ENCODE measurements at regions not wholly inside any gene's neighbourhood (a gene's known extent, or its start where the extent isn't known, plus 50 kb on each side); places are given as distances from the start of the nearest gene placed in this dataset.
"Not testable (repeated sequence)": the region's sequence is repeated elsewhere in the genome, so short reads cannot be mapped to it uniquely, and the experiment has no call there.

DNA sequence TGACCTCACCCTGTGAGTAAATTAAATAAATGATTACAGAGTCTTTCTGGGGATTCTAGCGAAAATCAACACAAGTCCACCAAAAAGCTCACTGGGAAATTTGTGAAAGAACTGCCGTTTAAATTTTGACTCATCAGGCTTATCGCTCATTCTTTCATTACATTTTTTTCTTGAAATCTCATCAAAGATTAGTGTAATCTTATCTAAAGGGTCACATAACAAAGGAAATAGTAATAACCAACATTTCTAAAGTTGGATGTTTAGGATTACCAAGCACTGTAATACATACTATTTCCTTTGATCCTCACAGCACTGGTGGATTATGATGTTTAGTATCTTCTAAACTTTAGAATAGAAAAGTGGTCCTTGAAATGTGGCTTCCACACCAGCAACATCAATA lies 111.1 kb upstream of the CBLB start:
- DNase-seq (ENCODE audit: low read depth in 2 of 2) = no peak

DNA sequence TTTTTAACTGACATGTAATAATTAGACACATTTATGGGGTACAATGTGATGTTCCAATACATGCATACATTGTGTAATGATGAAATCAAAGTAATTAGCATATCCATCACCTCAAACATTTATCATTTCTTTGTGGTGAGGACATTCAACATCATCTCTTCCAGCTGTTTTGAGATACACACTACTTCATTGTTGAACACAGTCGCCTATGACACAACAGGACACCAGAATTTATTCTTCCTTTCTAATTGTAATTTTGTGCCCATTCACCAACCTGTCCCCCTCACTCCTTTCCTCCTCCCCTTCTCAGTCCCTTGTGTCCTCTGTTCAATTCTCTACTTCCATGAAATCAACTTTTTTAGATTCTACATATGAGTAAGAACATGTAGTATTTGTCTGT lies 113.4 kb upstream of the CBLB start:
- DNase-seq (ENCODE audit: low read depth in 2 of 2) = no peak

DNA sequence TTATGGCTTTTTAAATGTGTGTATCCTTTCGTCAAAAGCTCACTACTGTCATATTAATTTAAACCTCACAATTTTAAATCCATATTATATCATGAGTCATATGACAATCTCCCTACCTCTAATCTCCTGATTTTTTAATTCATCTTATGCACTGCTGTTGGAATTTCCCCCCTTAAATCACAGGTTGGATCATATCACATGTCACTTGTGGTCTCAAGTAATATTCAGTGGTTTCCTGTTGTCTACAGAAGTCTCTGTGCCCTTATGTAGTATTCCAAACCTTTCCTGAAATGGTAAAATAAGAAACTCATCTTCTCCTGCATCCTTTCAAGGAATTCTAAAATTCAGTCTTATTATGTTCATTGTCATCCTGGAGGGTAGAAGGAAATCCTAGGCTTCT lies 116.0 kb upstream of the CBLB start:
- no peak for DNase-seq (ENCODE audit: low read depth in 2 of 2)

DNA sequence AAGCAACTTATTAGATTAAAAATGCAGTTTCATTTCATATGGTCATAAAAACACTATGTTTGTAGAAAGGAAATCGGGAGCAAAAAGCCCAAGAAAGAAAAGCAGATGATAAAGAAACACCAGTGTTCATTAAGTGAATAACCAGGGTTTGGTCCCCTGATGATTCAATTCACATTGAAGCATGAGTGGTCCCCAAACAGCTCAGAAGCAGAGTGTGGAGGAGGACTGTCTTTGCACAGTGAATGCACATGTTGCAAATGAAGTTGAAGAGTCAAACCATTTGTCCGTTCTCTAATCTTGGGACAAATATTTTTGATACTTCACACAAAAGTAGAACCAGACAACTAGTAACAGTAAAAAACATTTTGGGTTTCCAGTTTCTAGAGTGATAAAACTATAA lies 117.5 kb upstream of the CBLB start:
- DNase-seq (ENCODE audit: low read depth in 2 of 2) = not testable (repeated sequence)

DNA sequence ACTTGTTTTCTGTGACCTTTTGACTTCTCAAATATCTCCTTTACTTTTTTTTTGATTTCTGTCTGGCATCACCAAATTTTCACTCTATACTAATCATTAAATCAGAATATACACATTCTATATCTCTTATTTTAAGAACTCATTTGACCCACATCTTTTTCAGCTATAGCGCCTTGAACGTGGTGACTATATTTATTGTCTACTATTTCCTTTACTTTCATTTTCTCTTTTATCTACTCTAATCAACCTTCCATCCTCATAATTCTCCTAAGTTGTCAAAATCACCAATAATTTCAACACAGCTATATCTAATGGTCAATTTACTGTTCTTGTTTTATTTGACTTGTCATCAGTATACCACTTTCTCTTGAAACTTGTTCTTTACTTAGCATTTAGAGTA lies 119.0 kb upstream of the CBLB start:
- no peak for DNase-seq (ENCODE audit: low read depth in 2 of 2)

DNA sequence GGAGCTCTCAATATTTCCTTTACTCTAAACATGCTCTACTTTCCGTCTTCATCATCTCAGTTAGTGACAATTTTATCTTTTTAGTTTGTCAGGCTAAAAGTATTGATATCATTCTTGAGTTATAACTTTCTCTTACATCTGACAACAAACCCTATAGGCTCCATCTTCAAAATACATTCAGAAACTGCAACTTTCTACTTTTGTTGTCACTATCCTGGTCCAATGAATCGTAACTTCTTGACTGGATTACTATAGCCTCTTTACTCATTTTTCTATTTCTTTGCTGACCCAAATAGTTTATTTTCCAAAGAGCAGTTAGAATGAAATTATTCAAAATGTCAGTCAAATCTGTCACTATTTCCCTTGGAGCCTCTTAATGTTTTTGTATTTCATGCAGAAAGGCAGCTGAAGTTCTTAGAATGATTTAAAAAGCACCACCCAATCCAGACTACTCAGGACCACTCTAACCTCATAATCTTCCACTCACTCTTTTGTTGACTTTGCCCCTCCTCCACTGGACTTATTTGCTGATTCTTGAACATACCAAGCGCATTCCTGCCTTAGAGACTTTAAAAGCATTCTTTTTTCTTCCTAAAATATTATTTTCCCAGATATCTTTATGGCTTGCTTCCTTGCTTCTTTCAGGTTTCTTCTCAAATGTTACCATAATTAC lies 119.9 kb upstream of the CBLB start:
- no peak for DNase-seq (ENCODE audit: low read depth in 2 of 2)

DNA sequence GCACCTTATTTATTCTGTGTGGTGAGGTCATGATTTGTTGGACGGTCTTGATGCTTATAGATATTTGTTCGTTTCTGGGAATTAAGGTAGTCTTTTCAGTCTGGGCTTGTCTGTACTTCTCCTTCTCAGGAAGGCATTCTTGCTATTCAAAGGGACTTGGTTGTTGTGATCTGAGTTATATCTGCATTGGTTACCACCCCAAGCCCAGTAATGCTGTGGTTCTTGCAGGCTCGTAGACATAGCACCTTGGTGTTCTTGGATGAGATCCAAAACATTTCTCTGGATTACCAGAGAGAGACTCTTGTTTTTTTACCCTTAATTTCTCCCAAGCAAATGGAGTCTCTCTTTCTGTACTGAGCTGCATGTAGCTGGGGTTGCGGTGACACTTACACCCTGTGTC lies 128.0 kb upstream of the CBLB start:
- DNase-seq (ENCODE audit: low read depth in 2 of 2) = no peak

DNA sequence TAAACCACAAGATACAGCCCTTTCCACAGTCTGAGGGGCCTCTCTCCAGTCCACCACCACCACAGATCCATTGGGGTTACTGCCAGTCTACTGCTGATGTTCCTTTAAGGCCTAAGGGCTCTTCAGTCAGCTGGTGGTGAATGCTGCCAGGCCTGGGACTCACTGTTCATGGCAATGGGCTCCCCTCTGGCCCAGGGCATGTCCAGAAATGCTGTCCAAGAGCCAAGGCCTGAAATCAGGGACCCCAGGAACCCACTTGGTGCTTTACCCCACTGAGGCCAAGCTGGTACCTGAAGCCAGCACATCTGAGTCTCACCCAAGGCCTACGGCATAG lies 128.6 kb upstream of the CBLB start:
- DNase-seq (ENCODE audit: low read depth in 2 of 2) = no peak

DNA sequence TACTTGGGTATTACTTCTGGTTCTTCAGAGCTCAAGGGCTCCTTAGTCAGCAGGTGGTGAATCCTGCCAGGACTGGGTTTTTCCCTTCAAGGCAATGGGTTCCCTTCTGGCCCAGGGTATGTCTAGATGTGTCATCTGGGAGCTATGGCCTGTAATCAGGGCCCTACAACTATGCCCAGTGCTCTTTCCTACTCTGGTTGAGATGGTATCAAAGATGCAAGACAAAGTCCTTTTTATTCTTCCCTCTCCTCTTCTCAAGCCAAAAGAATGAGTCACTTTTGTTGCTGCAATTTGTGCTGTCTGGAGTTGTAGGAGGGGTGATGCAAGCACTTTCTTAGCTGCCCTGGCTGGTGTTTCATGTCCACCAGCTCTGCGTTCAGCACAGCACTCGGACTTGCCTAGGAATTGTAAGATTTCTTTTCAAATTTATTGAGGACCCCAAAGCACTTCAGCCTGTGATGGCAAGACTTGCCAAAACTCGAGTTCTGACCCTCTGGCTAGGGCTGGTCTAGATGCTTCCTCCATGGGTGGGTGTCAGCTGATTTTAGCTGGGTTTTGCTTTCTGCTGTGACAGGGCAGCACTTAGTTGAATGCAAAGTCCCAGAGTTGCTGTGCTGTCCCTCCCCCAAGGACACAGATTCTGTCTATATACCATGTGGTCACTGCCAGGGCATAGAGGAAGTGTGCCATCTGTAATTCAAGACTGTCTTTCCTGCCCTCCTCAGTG lies 129.2 kb upstream of the CBLB start:
- no peak for DNase-seq (ENCODE audit: low read depth in 2 of 2)

DNA sequence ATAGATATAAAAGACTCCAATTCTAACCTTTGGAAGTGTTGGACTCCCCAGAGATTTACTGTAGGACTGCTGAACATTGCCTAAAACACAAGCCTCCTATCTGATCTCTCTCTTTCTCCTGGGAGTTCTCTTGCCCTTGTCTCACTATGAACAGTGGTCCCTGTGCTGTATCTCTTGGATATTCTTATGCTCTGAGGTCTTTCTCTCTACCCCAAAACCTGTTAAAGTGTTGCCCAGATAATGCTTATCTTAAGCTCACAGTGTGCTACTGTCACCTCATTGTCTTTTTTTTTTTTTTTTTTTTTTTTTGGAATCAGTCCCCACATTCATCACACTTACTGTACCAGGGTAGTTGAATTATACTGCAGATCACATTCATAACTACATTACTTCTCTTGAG lies 131.0 kb upstream of the CBLB start:
- DNase-seq (ENCODE audit: low read depth in 2 of 2) = no peak

DNA sequence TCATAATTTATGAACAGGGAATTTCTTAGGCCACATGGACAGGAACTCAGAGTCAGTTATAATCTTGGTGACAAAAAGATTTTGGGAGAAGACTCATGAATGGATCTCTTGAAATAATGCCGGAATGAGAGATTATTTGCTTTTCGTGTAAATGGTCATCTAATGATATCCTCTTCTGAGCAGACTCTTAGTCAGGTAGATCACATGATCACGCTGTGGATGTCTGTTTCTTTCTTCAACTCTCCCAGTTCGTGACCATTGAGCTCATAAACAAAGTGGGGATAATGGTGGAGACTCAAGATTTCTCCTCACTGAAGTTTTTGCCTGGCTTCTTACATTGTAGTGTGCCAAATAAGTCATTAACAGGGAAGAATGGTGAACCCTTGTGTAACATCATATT lies 133.1 kb upstream of the CBLB start:
- DNase-seq (ENCODE audit: low read depth in 2 of 2) = no peak

DNA sequence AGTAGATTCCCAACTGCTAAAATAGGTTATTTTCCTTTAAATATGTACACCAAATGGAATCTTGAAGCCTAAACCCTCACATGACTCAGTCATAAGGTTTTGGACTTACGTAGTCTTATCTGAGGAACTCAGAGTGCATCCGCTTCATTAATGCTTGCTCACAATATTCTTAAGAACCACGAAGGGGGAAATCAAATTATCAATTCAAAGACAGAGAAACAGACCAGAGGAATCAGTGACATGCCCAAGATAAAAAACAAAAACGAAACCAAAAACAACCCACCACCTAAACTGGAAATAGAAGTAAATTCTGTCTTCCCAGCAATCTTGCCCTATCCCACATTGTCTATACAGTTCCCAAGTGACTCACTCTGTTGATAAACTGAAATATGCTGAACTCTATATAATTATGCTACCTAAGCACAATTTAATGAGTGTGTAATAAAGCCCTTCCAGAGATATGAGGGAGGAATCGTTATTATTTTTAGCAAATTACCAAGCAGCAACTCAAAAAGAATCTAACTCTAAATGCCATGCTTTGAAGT lies 135.4 kb upstream of the CBLB start:
- DNase-seq (ENCODE audit: low read depth in 2 of 2) = no peak

DNA sequence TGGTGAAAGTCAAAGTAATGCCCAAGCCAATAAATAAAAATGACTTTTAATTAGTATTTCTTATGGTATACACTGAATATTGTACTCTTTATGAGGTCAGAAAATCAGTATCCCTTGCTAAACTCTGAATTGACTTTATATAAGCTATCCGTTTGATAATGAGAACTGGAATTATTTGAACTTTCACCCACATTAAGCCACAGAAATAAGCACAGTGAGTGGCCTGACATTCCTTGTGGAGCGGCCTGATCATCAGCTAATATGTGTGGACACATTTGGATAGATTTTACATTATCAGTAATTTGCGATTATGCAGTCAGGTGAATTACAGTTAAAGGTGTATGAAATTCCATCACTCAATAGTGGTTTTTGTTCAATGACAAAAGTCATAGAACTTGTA lies 136.0 kb upstream of the CBLB start:
- no peak for DNase-seq (ENCODE audit: low read depth in 2 of 2)

DNA sequence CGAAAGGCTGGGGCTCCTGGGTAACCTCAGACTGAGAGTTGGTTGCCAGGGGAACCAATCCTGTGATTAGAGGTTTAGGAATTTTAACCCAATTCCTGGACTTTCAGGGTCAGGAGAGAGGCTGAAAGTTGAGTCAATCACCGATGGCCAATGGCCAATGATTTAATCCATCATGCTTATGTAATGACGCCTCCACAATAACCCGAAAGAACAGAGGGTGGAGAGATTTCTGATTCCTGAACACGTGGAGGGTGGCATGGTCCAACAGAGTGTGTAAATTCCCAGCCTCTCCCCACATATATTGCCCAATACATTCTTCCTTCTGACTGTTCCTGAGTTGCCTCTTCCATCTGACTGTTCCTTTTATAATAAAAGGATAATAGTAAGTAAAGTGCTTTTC lies 137.2 kb upstream of the CBLB start:
- DNase-seq (ENCODE audit: low read depth in 2 of 2) = no peak

DNA sequence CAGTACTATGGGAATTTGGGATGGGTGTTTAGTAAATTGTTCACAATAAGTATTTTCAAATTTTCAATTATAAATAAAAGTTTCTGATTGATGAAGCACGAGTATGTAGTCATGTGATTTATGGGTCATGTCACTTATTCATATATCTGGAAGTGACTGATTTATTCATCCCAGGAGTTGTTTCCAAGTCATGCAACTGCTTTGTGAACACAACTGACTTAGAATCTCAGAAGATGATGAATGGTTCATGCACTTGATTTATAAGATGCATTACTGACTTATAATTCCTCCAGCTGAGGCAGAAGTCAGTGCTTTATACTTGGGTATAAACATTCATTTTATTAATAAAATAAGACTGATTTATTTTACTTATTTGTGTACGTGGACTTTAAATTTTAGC lies 137.8 kb upstream of the CBLB start:
- no peak for DNase-seq (ENCODE audit: low read depth in 2 of 2)

DNA sequence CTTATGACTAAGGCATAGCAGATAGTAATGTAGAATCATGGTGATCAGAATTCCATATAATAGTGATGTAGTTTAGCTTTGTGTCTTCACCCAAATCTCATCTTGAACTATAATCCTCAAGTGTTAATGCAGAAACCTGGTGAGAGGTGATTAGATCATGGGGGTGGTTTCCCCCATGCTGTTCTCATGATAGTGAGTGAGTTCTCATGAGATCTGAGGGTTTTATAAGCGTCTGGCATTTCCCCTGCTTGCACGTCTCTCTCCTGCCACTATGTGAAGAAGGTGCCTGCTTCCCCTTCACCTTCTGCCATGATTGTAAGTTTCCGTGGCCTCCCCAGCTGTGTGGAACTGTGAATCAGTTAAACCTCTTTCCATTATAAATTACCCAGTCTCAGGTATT lies 138.7 kb upstream of the CBLB start:
- DNase-seq (ENCODE audit: low read depth in 2 of 2) = peak in 1 of 2 donors; percentile 17

DNA sequence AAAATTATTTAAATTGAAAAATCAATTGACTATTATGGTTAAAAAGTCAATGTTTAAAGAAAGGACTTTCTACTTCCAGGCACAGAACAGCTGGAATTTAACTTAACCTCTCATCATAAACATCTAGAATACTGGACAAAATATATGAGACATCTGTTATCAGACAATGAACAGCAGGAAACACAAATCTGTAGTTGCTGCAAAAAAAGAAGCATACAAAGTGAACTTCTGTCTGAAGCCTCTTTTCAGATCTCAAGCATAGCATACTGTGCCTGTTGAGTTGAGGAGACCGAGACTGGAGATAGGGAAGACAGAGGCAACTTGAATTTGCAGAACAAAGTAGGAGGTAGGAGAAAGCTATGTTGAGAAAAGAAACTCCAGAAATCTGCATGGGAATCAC lies 140.0 kb upstream of the CBLB start:
- no peak for DNase-seq (ENCODE audit: low read depth in 2 of 2)

DNA sequence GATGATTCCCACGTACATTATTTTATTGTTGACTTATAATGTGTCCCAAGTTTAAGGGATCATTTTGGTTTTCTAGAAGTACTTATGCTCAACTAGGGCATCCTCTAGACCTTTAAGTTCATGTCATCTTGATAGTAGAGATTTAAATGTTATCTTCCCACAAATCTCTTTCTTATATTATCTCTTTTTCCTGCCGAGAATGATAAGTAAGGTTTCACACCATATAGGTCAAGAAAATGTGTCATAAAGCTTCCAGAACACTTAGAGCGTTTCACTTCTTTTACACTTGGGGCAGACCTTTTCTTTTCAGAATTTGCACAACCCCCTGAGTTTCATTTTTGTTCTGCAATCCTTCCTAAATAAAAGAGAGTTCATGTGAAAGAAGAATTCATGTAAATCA lies 142.0 kb upstream of the CBLB start:
- DNase-seq (ENCODE audit: low read depth in 2 of 2) = no peak

DNA sequence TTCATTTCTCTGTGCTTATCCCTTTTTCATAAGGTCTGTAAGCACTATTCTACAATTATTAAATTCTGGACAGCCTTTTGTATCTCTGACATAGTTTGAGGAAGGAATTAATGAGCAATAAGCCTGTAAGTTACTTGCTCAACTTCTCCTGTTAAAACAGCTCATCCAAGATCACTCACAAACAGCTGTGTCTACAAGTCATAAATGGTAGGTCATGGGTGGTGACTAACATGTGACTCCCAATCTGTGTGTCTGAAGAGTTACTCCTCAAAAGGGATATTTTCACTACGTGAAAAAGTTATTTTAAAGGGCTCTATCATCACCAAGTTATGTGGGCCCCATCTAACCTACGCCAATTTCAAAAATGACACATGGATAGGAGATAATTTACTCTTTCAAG lies 145.2 kb upstream of the CBLB start:
- no peak for DNase-seq (ENCODE audit: low read depth in 2 of 2)

DNA sequence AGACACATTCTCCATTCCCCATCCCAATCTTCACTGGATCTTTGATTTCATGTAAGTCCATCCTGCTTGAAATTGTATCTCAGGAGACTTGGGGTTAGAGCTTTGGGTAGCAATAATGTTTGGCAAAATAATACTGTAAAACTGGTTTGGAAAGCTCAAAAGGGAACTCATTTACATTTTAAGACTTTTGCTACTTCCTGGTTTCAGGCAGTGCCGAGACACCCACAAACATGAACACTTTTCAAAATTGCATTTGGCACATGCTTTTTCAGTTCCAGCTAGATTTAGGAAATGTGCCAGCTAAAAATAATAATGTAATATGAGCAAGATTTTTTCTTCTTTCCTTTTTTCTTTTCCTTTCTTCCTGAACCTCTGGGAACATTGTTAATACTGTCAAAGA lies 145.7 kb upstream of the CBLB start:
- no peak for DNase-seq (ENCODE audit: low read depth in 2 of 2)

DNA sequence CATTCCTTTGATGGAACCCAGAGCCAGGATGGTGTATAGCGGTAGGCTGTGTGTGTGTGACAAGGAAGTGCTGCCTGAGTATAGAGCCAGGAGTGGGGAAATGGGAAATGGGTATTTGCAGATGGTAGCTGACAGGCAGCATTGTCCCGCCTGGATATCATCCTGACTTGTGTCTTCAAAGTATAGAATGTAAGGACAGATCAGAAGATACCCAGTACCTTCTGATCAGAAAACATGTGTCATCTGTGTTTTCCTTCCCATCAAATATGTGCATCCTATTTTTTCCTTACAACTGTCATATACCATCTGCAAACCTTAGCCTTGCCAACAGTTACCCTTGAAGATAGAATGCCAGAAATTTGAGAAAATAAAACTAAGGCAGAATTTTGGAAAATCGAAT lies 146.2 kb upstream of the CBLB start:
- DNase-seq (ENCODE audit: low read depth in 2 of 2) = no peak

DNA sequence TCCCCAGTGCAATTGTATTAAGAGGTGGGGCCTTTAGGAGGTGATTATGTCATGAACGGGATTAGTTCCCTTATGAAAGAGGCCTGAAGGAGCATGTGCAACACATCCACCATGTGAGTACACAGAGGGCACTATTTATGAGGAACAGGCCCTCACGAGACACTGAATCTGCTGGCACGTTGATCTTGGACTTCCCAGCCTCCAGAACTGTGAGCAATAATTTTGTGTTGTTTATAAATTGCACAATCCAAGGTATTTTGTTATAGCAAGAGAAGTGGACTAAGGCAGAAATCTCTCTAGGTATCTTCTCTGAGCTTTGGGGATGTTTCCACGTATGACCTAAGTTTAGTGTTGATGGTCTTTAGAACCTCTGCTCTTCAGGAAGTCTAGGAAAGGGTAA lies 149.3 kb upstream of the CBLB start:
- DNase-seq (ENCODE audit: low read depth in 2 of 2) = no peak

DNA sequence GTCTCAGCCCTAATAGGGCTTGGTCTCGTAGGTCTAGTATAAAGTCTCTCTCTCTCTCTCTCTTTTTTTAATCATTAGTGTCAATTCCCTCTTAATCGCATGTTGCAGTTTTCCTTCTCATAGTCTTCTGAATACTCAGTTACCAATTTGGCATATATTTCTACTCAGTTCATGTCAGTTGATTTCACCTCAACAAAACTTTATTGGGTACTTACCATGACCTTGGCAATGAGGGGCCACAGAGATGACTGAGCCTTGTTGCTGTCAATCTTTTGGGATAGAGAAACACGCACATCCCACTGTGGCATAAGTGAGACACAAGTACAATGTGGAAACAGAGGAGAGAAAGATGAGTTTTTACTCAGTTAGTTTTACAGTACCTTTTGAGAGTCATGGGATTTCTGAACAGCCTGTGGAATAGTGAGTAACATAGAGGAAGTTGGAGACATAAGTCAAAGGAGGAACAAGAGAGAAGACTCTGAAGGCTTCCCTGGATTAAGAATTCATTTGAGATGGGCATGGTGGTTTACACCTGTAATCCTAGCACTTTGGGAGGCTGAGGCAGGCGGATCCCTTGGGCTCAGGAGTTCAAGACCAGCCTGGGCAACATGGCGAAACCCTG lies 150.2 kb upstream of the CBLB start:
- no peak for DNase-seq (ENCODE audit: low read depth in 2 of 2)
